HepG2 (cell line): ENCODE measurements at regions not wholly inside any gene's neighbourhood (a gene's known extent, or its start where the extent isn't known, plus 50 kb on each side); places are given as distances from the start of the nearest gene placed in this dataset.

Source experiments
- ATAC-seq: fragments of 200-7000 bp; cut with Tn5 transposase; 3 replicates; pipeline ENCODE4 v1.9.1; 2020; ENCODE audit warnings: mild to moderate bottlenecking, moderate library complexity
- BruUV-seq: library from RNA; stranded (reverse); fragments of 400-500 nt; replicated peaks from 2 replicates; lab custom pipeline; 2021; lab: Mats Ljungman, UMichigan
- CTCF ChIA-PET: fragments of 300-600 bp; formaldehyde crosslinking; extraction: SDS; loops from one replicate; lab custom pipeline; 2021; ENCODE audit warnings: low total read pairs, inconsistent platforms, low intra/inter-chr PET ratio; lab: Yijun Ruan, JAX
- POLR2A ChIA-PET: fragments of 350-600 bp; sonication (Branson Sonifier 250); formaldehyde crosslinking; loops from one replicate; lab custom pipeline; 2020; ENCODE audit warnings: antibody characterized with exemption, inconsistent platforms; lab: Yijun Ruan, JAX
- DNase-seq: peaks from one replicate; pipeline ENCODE4 v3.0.0-alpha.2; 2015; ENCODE audit warnings: low spot score
- FAIRE-seq: peaks from 3 replicates; lab custom pipeline; 2011; peaks lifted over from hg19 to GRCh38; lab: Jason Lieb, UNC
- H2AFZ ChIP-seq: one replicate; pipeline ENCODE4 v1.6.1; 2011; ENCODE audit warnings: low read length, inconsistent platforms
- H3K27ac ChIP-seq: fragments of 300-600 bp; 3 replicates; pipeline ENCODE4 v1.8.0; 2011; ENCODE audit warnings: mixed run types, mild to moderate bottlenecking, mixed read lengths, low read length, inconsistent platforms; ENCODE audit not compliant: insufficient read depth; ENCODE audit errors: extremely low read length
- H3K27me3 ChIP-seq, 2 experiments: fragments of 200-600 bp in 1 of 2; 2 replicates in 1 of 2; 3 replicates in 1 of 2; pipeline versions ENCODE4 v1.6.0 to v1.8.0; 2011; ENCODE audit warnings: low read length in 2 of 2, mild to moderate bottlenecking in 2 of 2, moderate library complexity in 2 of 2, inconsistent platforms in 1 of 2; ENCODE audit not compliant: insufficient read depth in 2 of 2, control insufficient read depth in 1 of 2
- H3K36me3 ChIP-seq, 2 experiments: fragments of 200-600 bp in 1 of 2; replicated peaks in 1 of 2; 2 replicates in 1 of 2; 3 replicates in 1 of 2; pipeline versions ENCODE4 v1.5.1 to v1.8.0; 2011; ENCODE audit warnings: low read length in 2 of 2, inconsistent platforms in 1 of 2; ENCODE audit not compliant: insufficient read depth in 2 of 2, control insufficient read depth in 1 of 2
- H3K4me1 ChIP-seq: 2 replicates; pipeline ENCODE4 v1.5.1; 2012; ENCODE audit warnings: low read length, inconsistent platforms; ENCODE audit not compliant: insufficient read depth
- H3K4me2 ChIP-seq: 2 replicates; pipeline ENCODE4 v1.6.0; 2011; ENCODE audit warnings: low read depth, low read length, inconsistent platforms
- H3K4me3 ChIP-seq, 3 experiments: fragments of 200-600 bp in 1 of 3; sonication (generic), shearing (Covaris generic) in 1 of 3; replicated peaks in 1 of 3; 2 replicates each; pipeline ENCODE4 v1.5.1; 2011 to 2016; ENCODE audit warnings: low read length in 3 of 3, inconsistent platforms in 2 of 3, low read depth in 2 of 3, mild to moderate bottlenecking in 2 of 3, control low read depth in 1 of 3, mixed read lengths in 1 of 3; ENCODE audit not compliant: insufficient read depth in 1 of 3
- H3K79me2 ChIP-seq: one replicate; pipeline ENCODE4 v1.6.1; 2011; ENCODE audit warnings: low read length, inconsistent platforms; ENCODE audit not compliant: insufficient read depth
- H3K9ac ChIP-seq: 2 replicates; pipeline ENCODE4 v1.6.0; 2011; ENCODE audit warnings: mild to moderate bottlenecking, low read depth, low read length, inconsistent platforms; ENCODE audit not compliant: insufficient read depth
- H3K9me3 ChIP-seq: 2 replicates; pipeline ENCODE4 v1.5.1; 2012; ENCODE audit warnings: mild to moderate bottlenecking, low read length
- H4K20me1 ChIP-seq: 2 replicates; pipeline ENCODE4 v1.6.0; 2011; ENCODE audit warnings: inconsistent platforms, mild to moderate bottlenecking, low read length, moderate library complexity; ENCODE audit not compliant: insufficient read depth
- DMAP1 ChIP-seq: IDR thresholded peaks from 2 replicates; pipeline ENCODE4 v1.6.1; 2016
- DNMT1 ChIP-seq: sonication (generic); formaldehyde crosslinking; IDR thresholded peaks from 2 replicates; pipeline ENCODE4 v1.5.1; 2020; ENCODE audit warnings: mild to moderate bottlenecking, missing genetic modification reagents
- E2F1 ChIP-seq: sonication (generic); formaldehyde crosslinking; IDR thresholded peaks from 2 replicates; pipeline ENCODE4 v1.5.0; 2020; ENCODE audit warnings: missing genetic modification reagents
- ESRRA ChIP-seq: sonication (generic); formaldehyde crosslinking; IDR thresholded peaks from 2 replicates; pipeline ENCODE4 v1.5.1; 2020; ENCODE audit warnings: mild to moderate bottlenecking, low read depth, missing genetic modification reagents
- FIP1L1 ChIP-seq: fragments of 200-400 bp; formaldehyde crosslinking; IDR thresholded peaks from 2 replicates; pipeline ENCODE4 v1.6.1; 2018; ENCODE audit warnings: low read depth, mild to moderate bottlenecking, low read length, moderate library complexity, borderline replicate concordance; ENCODE audit not compliant: insufficient read depth
- FOXJ3 ChIP-seq: sonication (generic); formaldehyde crosslinking; IDR thresholded peaks from 2 replicates; pipeline ENCODE4 v1.4.0; 2020; ENCODE audit warnings: missing genetic modification reagents, mild to moderate bottlenecking, borderline replicate concordance
- HHEX ChIP-seq: IDR thresholded peaks from 2 replicates; pipeline ENCODE4 v1.6.1; 2016; ENCODE audit warnings: control low read depth
- KDM3A ChIP-seq: IDR thresholded peaks from 2 replicates; pipeline ENCODE4 v1.6.1; 2018; ENCODE audit warnings: low read depth, missing compliant biosample characterization
- PBX2 ChIP-seq: IDR thresholded peaks from 2 replicates; pipeline ENCODE4 v1.6.1; 2016; ENCODE audit warnings: control low read depth
- TIGD3 ChIP-seq: sonication (generic); formaldehyde crosslinking; IDR thresholded peaks from 2 replicates; pipeline ENCODE4 v1.5.1; 2020; ENCODE audit warnings: mild to moderate bottlenecking, missing genetic modification reagents, borderline replicate concordance
- ZC3H13 ChIP-seq: sonication (generic); formaldehyde crosslinking; IDR thresholded peaks from 2 replicates; pipeline ENCODE4 v1.8.1; 2023; ENCODE audit warnings: mild to moderate bottlenecking, missing genetic modification reagents, moderate library complexity
- ZMAT3 ChIP-seq: sonication (generic); formaldehyde crosslinking; conservative IDR thresholded peaks from 2 replicates; pipeline ENCODE4 v1.7.0; 2021; ENCODE audit warnings: missing genetic modification reagents
- ZNF567 ChIP-seq: sonication (generic); formaldehyde crosslinking; IDR thresholded peaks from 2 replicates; pipeline ENCODE4 v1.8.1; 2023; ENCODE audit warnings: mild to moderate bottlenecking, missing genetic modification reagents, borderline replicate concordance
- ZNF652 ChIP-seq: IDR thresholded peaks from 2 replicates; pipeline ENCODE4 v1.6.1; 2016; ENCODE audit warnings: low read depth, borderline replicate concordance
- ZNF75D ChIP-seq: sonication (generic); formaldehyde crosslinking; IDR thresholded peaks from 2 replicates; pipeline ENCODE4 v1.8.1; 2023; ENCODE audit warnings: missing genetic modification reagents, mild to moderate bottlenecking, borderline replicate concordance
- in situ Hi-C: cut with HindIII; loops from 2 replicates; pipeline ENCODE4 v1.10.0; 2017; ENCODE audit warnings: low pct_unique_long_range_greater_than_20kb; ENCODE audit not compliant: extremely low pct_ligation_motif_present
- intact Hi-C: fragments of 100-400 bp; cut with micrococcal nuclease; formaldehyde crosslinking; loops from one replicate; pipeline ENCODE4 v1.10.0; 2022; ENCODE audit not compliant: unreplicated experiment

GRCh38 chr2:7527165-7527722 is 610.0 kb downstream of the RNF144A start (continued):
- TF ChIP-seq TIGD3 (CRISPR knock-in tag) = no peak
- no peak for TF ChIP-seq DMAP1 (CRISPR knock-in tag)
- no peak for TF ChIP-seq KDM3A
- TF ChIP-seq ESRRA (CRISPR knock-in tag) = no peak
- no peak for TF ChIP-seq E2F1 (CRISPR knock-in tag)

GRCh38 chr2:7530001-7530400 is 612.8 kb downstream of the RNF144A start:
- Histone ChIP-seq H3K9me3 (peaks cover 37% of the 10 kb centered on the region), H3K4me1 (no peaks in the 10 kb centered on the region), H4K20me1 (no peaks in the 10 kb centered on the region), H2AFZ (no peak overlapping the region), H3K27ac (no peak overlapping the region), H3K4me3 (no peak overlapping the region), H3K4me2 (no peak overlapping the region), H3K36me3 (no peaks in the 10 kb centered on the region), H3K27me3 (no peaks in the 10 kb centered on the region), H3K79me2 (no peaks in the 10 kb centered on the region), H3K9ac (no peak overlapping the region)
- ChIA-PET POLR2A (no interaction called here), CTCF (no interaction called here)
- BruUV-seq = no TSS peak
- no peak for TF ChIP-seq ZMAT3
- TF ChIP-seq FIP1L1 = no peak
- TF ChIP-seq ZNF75D (CRISPR knock-in tag) = no peak
- TF ChIP-seq ZC3H13 (CRISPR knock-in tag) = no peak
- TF ChIP-seq HHEX (CRISPR knock-in tag) = no peak
- no peak for TF ChIP-seq ZNF567 (CRISPR knock-in tag)
- TF ChIP-seq DNMT1 = no peak
- no peak for TF ChIP-seq PBX2 (CRISPR knock-in tag)
- no peak for TF ChIP-seq ZNF652
- no peak for TF ChIP-seq FOXJ3
- no peak for FAIRE-seq
- no peak for ATAC-seq
- DNase-seq = no peak
- intact Hi-C loops = no loop called here
- in situ Hi-C loops = no loop called here
